ENCODE measurements at regions not wholly inside any gene's neighbourhood (a gene's known extent, or its start where the extent isn't known, plus 50 kb on each side); places are given as distances from the start of the nearest gene placed in this dataset.
A peak's percentile ranks its signal among the peaks of the same experiment; 100 is the strongest.

- peak overlapping the region; percentile 28; the same call in 1 of the 2 replicates for H3K9ac ChIP-seq (ENCODE audit: low read length)
- H3K79me2 ChIP-seq (ENCODE audit: insufficient read depth, low read length), result no peaks in the 10 kb centered on the region
- H3K27me3 ChIP-seq (ENCODE audit: low read length), result no peaks in the 10 kb centered on the region
- H3K9me3 ChIP-seq (ENCODE audit: insufficient read depth, low read length), result no peaks in the 10 kb centered on the region
- peak overlapping the region; percentile 38 for H3K4me2 ChIP-seq (ENCODE audit: low read depth, low read length, poor library complexity, severe bottlenecking)
- no peak overlapping the region for H3K27ac ChIP-seq (ENCODE audit: low read depth, low read length)
- no peak overlapping the region for H2AFZ ChIP-seq (ENCODE audit: low read depth, low read length, severe bottlenecking)
- H3F3A ChIP-seq (ENCODE audit: insufficient read depth), result peaks cover 19% of the 10 kb centered on the region; the same call in 1 of the 2 replicates
- no peak overlapping the region for H3K4me3 ChIP-seq (ENCODE audit: insufficient read depth, low read length, poor library complexity, severe bottlenecking)
- H4K20me1 ChIP-seq (ENCODE audit: low read depth, low read length), result no peaks in the 10 kb centered on the region
- H3K36me3 ChIP-seq (ENCODE audit: low read length), result no peaks in the 10 kb centered on the region
- H3K9me2 ChIP-seq (replicated peaks; ENCODE audit: insufficient read depth, low read length), result no peaks in the 10 kb centered on the region
- TF ChIP-seq CTCF (IDR thresholded peaks at IDR 0.05; ENCODE audit: insufficient read depth, low read length, poor library complexity, severe bottlenecking), result no peak
- TF ChIP-seq EZH2phosphoT487 (conservative IDR thresholded peaks at IDR 0.05; ENCODE audit: low read length), result no peak
These were observed 74.0 kb upstream of the BCOR start for GRCh38 chrX:40171513-40172400.

GRCh38 chrX:40170830-40171512, 73.2 kb upstream of the BCOR start:
- H3K9ac ChIP-seq (ENCODE audit: low read length), result peak overlapping the region; percentile 28; the same call in 1 of the 2 replicates
- H3K9me3 ChIP-seq (ENCODE audit: insufficient read depth, low read length), result no peaks in the 10 kb centered on the region
- H3F3A ChIP-seq (ENCODE audit: insufficient read depth), result peaks cover 19% of the 10 kb centered on the region; the same call in 1 of the 2 replicates
- no peak overlapping the region for H2AFZ ChIP-seq (ENCODE audit: low read depth, low read length, severe bottlenecking)
- H3K4me2 ChIP-seq (ENCODE audit: low read depth, low read length, poor library complexity, severe bottlenecking), result peak overlapping the region; percentile 38
- H3K9me2 ChIP-seq (replicated peaks; ENCODE audit: insufficient read depth, low read length), result no peaks in the 10 kb centered on the region
- H3K36me3 ChIP-seq (ENCODE audit: low read length), result no peaks in the 10 kb centered on the region
- TF ChIP-seq EZH2phosphoT487 (conservative IDR thresholded peaks at IDR 0.05; ENCODE audit: low read length) (no peak), CTCF (IDR thresholded peaks at IDR 0.05; ENCODE audit: insufficient read depth, low read length, poor library complexity, severe bottlenecking) (no peak)
- peak overlapping the region; percentile 94 for H3K27ac ChIP-seq (ENCODE audit: low read depth, low read length)
- H3K27me3 ChIP-seq (ENCODE audit: low read length), result no peaks in the 10 kb centered on the region
- no peaks in the 10 kb centered on the region for H3K79me2 ChIP-seq (ENCODE audit: insufficient read depth, low read length)
- H4K20me1 ChIP-seq (ENCODE audit: low read depth, low read length), result no peaks in the 10 kb centered on the region
- H3K4me3 ChIP-seq (ENCODE audit: insufficient read depth, low read length, poor library complexity, severe bottlenecking), result no peak overlapping the region

- peak overlapping the region; percentile 94 for H3K27ac ChIP-seq (ENCODE audit: low read depth, low read length)
These were observed 71.7 kb upstream of the BCOR start for GRCh38 chrX:40169193-40170101.

More at GRCh38 chrX:40169193-40170101, 71.7 kb upstream of the BCOR start:
- no peaks in the 10 kb centered on the region for H3K9me2 ChIP-seq (replicated peaks; ENCODE audit: insufficient read depth, low read length)
- H3K4me3 ChIP-seq (ENCODE audit: insufficient read depth, low read length, poor library complexity, severe bottlenecking), result peak overlapping the region; percentile 26
- H3K4me2 ChIP-seq (ENCODE audit: low read depth, low read length, poor library complexity, severe bottlenecking), result peak overlapping the region; percentile 86
- H3F3A ChIP-seq (ENCODE audit: insufficient read depth), result peaks cover 15% of the 10 kb centered on the region; the same call in 1 of the 2 replicates
- peak; percentile 51 for TF ChIP-seq CTCF (IDR thresholded peaks at IDR 0.05; ENCODE audit: insufficient read depth, low read length, poor library complexity, severe bottlenecking)
- TF ChIP-seq EZH2phosphoT487 (conservative IDR thresholded peaks at IDR 0.05; ENCODE audit: low read length), result no peak
- H3K9me3 ChIP-seq (ENCODE audit: insufficient read depth, low read length), result no peaks in the 10 kb centered on the region
- no peaks in the 10 kb centered on the region for H3K79me2 ChIP-seq (ENCODE audit: insufficient read depth, low read length)
- H3K27me3 ChIP-seq (ENCODE audit: low read length), result no peaks in the 10 kb centered on the region
- peak overlapping the region; percentile 51 for H3K9ac ChIP-seq (ENCODE audit: low read length)
- no peaks in the 10 kb centered on the region for H3K36me3 ChIP-seq (ENCODE audit: low read length)
- H4K20me1 ChIP-seq (ENCODE audit: low read depth, low read length), result no peaks in the 10 kb centered on the region
- no peak overlapping the region for H2AFZ ChIP-seq (ENCODE audit: low read depth, low read length, severe bottlenecking)

Data from SU-DHL-6 (cell line).